NCI-H128 (cell line): ENCODE measurements at regions not wholly inside any gene's neighbourhood (a gene's known extent, or its start where the extent isn't known, plus 50 kb on each side); places are given as distances from the start of the nearest gene placed in this dataset.

Experiments
- DNase-seq: peaks from one replicate; lab custom pipeline; 2025; ENCODE audit not compliant: unreplicated experiment; lab: John Stamatoyannopoulos, UW

DNA sequence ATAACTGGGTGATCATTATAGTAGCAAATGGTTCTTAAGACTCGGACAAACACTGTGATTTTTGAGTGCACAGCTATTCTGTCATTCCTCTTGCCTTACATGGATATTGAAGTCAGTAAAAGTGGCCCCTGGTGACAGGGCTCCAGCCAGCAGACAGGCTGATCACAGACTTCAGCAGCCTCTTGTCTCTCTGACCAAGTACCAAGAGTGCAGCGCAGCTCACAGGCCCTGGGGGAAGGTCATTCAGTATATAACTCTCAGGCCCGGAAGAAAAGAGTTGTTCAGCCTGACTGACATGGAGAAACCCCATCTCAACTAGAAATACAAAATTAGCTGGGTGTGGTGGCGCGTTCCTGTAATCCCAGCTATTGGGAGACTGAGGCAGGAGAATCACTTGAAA is 202.6 kb downstream of the HRH4 start:
- DNase-seq = no peak

DNA sequence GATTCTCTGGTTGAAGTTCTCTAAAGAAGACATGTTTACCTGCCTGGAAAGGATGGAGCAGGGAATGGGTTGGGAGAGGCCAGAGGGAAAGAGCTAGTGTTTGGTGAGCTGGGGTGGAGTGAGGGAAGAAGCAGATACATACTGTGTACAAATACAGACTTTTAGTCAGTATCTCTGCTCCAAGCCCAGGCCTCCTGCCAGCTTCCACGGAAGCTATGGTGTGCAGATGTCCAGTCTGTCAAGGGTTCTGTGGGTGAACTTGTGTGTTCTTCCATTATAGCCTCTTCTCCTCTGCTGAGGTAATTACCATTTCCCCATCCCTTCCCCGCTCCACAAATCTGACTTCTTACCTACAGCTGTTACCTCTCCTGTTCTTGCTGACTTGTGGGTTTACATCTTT is 208.6 kb downstream of the HRH4 start:
- DNase-seq = no peak

DNA sequence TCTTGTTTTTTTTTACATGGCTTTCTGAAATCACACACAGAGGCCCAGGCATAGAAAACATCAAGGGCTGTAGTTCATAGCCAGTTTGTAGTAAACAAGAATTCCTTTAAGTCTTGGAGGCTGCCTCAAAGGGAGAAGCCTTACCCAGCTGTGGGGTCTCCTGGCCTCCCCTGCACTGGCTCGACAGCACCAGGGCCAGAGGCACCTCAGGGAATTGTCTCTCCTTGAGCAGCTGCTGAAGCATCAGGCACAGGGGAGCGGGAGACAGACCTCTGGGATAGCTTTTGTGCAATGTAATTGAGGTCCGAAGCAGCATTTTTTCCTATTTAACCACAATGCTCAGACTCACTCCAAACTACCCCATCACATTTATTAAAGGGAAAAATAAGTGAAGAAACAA is 209.1 kb downstream of the HRH4 start:
- no peak for DNase-seq

DNA sequence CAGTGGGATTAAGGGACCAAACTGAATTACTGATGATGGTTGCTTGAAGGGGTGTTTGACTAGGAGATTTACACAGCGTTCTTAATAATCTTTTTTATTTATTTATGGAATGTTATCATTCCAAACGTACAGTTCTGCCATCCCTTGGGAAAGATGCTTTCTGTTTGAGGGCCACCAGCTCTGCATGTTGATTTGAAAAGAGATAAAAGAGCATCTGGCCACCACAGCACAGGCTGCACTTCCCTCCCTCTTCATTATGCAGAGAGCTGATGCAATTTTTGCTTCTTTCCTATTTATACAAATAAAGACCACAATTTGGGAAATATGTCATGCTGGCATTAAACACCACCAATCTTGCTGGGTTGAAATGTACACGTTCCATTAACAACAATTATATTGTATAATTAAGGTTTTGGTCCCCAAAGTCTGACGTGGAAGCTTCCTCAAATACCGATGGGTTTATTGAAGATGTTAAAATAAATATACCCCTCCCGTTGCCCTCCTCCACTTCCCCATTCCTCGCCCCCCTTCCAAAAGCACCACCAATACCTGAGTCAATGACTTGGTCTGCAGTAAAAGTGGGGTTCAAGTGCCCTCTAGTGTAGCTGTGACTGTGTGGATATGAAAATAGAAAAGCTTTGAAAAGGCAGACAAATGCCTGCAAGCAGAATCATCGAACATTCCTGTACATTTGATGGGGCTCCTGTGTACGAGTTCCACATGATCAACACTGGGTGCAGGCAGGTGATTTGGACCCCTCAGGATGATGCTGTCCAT is 211.9 kb downstream of the HRH4 start:
- no peak for DNase-seq

DNA sequence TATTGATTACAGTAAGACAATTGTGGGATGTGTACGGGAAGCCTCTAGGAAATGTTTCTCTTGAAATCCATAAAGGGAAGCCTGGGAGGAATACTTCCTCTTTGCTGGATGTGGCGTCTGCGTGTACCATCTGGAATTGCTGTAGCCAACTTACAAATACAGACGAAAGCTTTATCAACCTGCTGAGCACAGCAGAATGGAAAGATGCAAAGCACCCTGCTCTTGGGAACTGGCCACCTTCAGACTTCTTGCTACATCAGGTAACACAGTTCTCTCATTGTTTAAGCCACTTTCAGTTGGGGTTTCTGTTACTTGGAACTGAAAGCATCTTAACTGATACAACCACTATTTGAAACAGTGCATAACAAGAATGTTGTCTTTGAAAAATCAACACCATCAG is 213.8 kb downstream of the HRH4 start:
- no peak for DNase-seq

DNA sequence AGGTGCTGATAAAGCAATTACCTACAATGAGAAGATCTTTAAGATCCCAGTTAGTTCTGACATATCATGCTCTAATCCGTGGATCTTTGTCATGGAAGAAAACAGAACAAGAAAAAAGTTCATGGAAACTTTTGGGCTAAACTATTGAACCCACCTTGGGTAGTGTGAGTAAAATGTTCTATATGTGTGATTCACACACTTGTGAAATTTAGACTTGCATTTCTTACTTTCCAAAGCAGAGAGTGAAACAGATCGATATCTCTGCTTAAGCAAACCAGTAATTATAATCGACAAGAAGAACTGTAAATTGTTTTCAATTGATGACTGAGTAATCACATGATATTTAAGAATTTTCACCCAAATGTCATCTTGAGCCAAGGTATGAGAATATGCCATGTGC is 214.2 kb downstream of the HRH4 start:
- DNase-seq = no peak

- no peak for DNase-seq
These were observed 216.6 kb downstream of the HRH4 start for GRCh38 chr18:24677011-24677410.

DNA sequence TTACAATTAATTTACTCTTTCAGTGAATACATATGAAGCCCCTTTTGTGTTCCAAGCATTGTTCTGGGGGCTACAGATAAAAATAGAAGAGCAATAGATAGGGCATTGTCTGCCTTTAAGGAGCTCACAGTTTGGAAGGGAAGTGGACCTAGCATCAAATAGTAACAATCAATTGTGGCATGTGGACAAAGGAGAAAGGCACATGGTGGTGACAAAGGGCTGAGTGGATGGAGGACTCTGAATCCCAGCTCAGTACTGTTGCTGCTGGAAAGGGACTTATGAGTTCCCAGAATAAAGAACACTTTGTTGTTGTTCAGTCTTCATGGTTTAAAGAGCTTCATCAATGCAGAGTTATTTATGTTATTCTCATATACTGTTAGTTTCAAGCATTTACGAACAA is 217.7 kb downstream of the HRH4 start:
- no peak for DNase-seq

DNA sequence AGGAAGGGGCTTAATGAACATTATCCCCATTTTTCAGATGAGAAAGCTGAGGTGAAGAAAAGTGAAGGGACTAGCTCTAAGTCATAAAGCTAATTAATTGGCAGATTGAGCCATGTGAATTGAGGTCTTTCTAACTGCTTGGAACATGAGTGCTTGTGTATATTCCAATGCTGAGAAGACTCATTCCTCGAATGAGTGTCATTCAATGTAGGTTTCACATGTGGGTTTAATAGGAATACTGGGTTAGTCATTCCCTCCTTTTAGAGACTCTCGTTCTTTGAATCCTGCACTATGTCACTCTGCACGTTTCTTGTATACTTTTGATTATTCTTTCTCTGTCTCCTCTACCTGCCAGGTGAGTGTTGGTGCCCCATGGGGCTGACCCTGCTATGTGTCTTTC is 218.2 kb downstream of the HRH4 start:
- no peak for DNase-seq

GRCh38 chr18:24679062-24679461 is 218.6 kb downstream of the HRH4 start:
- no peak for DNase-seq

DNA sequence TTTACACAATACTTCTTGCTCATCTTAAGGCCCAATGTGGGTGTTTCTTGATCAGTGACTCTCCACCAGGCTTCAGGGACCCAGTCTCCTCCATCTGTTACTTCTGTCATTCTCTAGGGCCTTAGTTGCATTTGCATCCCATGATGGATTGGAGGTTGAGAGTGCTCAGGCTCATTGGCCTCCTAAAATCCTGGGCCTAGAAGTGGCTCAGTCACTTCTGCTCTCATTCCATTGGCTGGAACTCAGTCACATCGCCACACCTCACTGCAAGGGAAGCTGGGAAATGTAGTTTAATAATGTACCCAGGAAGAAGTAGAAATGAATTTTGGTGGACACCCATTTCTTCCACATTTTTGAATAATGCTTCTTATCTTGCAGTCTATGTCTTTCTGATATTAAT is 223.5 kb downstream of the HRH4 start:
- no peak for DNase-seq

DNA sequence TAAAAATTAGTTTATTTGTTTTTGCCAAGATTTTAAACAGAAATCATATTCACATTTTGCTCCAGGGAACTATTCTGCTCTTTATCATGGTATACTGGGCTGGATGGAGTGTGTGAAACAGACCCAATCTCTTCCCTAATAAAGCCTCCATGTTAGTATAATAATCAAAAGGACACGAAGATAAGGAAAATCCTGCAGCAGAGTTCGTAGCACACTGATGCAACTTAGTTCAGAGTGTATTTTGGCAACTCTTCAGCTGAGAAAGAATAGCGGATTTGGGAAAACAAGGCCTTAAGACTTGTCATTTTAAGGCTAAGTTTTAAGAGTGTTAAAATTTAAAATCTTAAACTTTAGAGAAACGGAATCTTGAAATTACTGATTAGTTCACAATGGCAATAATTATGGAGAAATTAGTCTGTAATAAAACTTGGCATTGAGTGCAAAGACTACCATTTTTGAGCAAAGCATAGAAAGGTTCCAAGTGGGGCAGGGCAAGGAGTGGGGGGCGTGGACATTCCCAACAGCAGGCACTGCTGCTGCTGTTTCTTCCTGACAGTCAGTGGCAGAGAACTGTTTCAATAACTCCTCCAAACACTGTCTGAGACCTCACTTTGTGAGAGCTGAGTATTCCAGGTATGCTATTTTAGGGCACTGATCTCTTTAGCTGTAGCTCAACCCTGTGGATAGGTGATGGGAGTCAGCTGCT is 225.0 kb downstream of the HRH4 start:
- no peak for DNase-seq

GRCh38 chr18:24695168-24695567 is 234.7 kb downstream of the HRH4 start:
- DNase-seq = no peak

DNA sequence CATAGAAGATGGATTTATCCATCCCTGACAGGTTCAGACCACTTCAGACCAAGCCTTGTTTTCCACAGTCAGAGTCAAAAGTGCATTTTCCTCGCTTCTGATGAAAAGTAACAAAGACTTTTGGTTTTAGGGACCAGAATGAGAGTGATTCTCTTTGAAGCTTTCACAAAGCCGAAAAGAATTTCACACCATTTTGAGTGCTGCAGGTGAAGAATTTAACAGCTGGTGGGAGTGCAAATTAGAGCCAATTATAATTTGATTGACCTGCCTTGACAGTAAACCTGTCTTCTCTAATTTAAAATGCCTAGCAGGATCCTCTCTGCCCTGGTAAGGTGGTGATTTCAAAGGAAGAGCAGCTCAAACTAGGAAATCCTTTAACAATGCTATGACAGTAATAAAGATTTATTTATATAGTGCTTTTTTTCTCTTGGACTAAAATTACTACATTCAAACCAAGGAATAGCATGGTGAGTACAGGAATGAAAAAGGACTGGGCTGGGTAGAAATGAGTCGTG is 241.6 kb downstream of the HRH4 start:
- no peak for DNase-seq

GRCh38 chr18:24703316-24703715 is 242.9 kb downstream of the HRH4 start:
- no peak for DNase-seq

- DNase-seq = no peak
These were observed 244.7 kb downstream of the HRH4 start for GRCh38 chr18:24704946-24705630.

DNA sequence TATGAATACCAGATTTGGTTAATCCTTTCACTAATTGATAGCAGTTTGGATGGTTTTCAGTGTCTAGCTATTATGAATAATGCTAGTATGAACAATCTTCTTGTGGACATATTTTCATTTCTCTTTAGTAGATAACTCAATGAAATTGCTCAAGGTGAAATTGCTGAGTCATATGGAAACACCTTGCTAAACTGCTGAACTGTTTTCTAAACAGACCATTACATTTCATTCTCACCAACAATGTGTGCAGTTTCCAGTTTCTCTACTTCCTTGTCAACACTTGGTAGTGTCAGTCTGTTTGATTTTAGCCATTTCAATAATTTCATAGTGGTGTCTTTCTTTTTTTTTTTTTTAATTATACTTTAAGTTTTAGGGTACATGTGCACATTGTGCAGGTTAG is 250.0 kb downstream of the HRH4 start:
- no peak for DNase-seq

GRCh38 chr18:24719791-24720190 is 259.4 kb downstream of the HRH4 start:
- DNase-seq = no peak

- DNase-seq = no peak
These were observed 261.0 kb downstream of the HRH4 start for GRCh38 chr18:24721388-24721787.

- no peak for DNase-seq
These were observed 265.4 kb downstream of the HRH4 start for GRCh38 chr18:24725644-24726415.
